HS-27A (cell line): ENCODE measurements at regions not wholly inside any gene's neighbourhood (a gene's known extent, or its start where the extent isn't known, plus 50 kb on each side); places are given as distances from the start of the nearest gene placed in this dataset.

ENCODE experiments used
- DNase-seq: peaks from one replicate; pipeline ENCODE4 v3.0.0-alpha.2; 2012; ENCODE audit warnings: low read depth, missing footprints

DNA sequence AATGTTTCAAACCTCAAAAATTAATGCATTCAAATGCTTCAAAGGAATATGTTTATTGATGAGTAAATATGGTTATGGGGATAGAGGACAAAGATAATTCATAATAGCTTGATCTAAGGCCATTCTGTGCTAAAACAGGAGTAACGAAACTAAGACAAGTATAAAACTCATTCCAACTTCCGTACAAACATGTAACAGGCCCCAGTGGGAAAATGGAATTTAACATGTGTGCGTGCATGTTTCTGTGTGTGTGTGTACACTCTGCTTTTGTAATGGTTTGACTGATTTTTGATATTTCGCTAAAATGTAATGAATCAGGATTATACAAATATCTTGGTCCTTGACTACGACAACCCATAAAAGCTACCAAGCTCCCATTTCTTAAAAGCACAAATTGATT lies 91.0 kb downstream of the KLF12 start:
- DNase-seq = no peak

GRCh38 chr13:74040200-74040599 lies 94.0 kb downstream of the KLF12 start:
- DNase-seq = no peak

GRCh38 chr13:74039667-74040066 lies 94.5 kb downstream of the KLF12 start:
- DNase-seq = no peak

DNA sequence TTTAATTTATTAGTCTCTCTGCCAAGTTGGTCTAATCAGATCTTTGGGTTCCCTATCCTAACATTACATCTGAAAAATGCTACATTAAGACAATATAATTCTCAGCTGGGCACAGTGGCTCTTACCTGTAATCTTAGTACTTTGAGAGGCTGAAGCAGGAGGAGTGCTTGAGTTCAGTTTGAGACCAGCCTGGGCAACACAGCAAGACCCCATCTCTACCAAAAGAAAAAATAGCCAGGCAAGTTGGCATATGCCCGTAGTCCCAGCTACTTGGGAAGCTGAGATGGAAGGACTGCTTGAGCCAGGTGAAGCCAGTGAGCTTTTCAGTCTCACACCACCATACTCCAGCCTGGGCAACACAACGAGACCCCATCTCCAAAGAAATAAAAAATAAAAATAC lies 95.0 kb downstream of the KLF12 start:
- DNase-seq = no peak

DNA sequence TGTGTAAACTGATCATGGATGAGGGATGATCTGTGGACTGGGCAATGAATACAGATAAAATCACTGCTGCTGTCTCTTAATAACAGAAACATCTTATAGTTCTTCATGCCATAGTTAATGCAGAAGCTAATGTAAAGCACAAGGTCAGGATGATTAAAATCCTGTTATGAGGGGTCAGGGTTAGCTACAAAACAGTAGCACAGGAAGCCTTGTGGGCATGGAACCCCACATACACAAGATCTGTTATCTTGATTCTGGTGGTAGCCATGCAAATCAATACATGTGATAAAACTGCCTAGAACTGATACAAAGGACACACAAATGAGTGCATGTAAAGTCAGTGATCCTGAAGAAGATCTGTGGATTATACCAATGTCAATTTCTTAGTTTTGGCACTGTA lies 96.4 kb downstream of the KLF12 start:
- DNase-seq = no peak

DNA sequence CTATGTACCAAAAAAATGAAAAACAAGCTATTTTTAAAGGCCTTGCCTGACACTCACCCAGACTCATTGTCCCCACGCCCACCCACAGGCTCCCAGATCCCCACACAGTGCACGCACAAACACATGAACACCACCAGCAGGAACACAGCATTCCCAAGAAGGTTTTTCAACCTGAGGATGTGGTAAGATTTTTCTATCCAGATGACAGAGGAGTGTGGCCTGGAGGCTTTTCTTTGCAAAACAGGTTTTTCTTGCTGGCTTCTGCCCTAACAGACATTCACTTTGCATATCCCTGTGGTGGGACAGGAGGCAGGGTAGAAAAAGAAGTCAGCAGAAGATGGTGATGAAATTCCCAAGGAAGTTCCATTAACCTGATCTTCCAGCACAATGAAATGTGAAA lies 97.8 kb downstream of the KLF12 start:
- DNase-seq = no peak

GRCh38 chr13:74035896-74036295 lies 98.3 kb downstream of the KLF12 start:
- DNase-seq = no peak

DNA sequence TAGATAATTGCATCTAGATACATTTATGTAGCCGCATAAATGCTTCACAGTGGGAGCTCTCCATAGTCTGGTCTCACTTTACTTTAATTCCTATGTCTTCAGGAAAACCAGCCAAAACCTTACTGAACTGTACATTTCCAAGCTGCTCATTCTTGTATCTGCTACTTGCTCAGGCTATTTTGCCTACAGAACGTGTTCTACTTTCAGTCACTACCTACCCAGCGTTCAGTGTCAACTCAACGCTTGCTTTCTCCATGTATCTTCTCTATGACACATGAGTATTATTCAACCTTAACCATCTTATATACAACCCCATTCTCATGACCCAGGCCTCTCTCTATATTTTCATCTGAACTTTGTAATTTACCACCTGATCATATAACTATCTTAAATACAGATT lies 101.9 kb downstream of the KLF12 start:
- DNase-seq = no peak

DNA sequence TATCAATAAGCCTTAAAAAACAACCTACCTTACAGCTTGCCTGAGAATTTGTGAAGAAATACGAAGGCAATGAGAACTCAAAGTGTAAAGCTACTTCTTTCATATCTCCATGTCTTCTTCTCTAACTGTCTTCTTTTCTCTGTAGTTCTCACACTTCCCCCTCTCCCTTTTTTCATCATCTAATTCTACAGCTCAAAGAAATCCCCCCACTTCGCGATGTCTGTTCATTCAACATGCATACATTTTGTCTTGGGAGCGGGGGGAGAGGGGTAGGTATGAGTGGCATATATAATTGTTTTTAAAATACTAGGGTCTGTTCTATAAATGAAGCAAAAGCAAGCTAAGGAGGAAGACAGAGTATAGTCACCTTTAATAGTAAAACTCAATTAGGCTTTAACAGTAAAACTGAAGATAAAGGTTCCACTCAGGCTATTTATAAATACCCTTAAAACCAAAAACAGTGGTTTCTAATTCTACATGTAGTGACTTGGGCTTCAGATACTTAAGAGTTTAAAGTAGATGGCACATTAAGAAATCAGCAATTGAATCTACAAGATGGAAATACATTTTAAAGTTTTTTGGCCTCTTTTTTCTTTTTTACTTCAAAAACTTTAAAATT lies 106.9 kb downstream of the KLF12 start:
- DNase-seq = no peak

DNA sequence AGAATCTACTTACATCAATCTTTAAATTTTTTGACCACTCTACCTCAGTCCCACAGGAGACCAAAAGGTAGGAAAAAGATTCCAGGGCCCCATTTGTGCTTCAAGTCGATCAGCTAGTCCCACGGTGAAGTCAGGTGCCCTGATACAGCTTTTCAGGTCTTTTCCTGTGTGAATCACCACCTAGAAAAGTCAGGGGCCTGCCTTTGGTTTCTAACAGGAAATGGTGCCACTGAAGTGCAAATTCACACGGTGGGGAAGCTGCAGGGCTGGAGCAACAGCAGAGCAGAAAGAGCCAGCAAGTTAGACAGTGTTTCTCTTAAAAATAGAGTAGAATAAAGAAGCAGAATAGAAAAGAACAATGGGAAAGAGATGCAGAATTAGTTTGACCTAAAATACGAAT lies 107.5 kb downstream of the KLF12 start:
- DNase-seq = no peak

- no peak for DNase-seq
Observed at GRCh38 chr13:74025369-74025768, 108.8 kb downstream of the KLF12 start.

DNA sequence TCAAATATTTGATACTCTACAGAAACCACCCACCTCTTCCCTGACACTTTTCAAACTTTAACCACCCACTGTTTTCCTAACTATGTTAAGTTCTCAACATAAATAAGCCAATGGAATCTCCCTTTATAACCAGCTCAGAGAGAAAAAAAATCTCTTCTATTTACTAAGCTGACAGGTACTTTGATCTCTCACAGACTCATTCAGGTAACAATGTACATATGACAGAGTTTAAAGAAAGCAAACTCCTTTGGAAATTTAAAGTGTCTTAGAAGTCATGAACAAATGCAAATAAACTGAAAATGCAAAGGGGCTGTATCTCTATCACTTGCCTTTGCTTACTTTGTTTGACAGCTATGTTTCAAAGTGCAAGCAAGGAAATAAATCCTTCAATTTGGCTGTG lies 109.3 kb downstream of the KLF12 start:
- no peak for DNase-seq

DNA sequence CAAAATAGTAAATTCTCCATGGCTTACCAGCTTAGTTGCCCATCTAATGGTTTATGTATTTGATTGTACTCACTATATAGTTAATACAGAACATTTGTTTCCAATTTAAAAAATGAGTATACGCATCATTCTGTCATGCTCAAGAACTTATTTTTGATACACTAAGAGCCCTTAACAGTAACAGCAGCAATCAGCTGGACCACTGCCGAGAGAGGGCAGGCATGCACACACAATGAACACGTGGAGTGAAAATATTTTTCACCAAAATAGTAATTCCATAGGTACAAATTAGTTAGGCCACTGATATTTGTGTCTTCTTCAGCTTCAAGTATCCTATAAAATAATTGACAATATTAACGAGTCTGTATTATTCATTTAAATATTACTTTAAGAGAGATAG lies 109.9 kb downstream of the KLF12 start:
- no peak for DNase-seq

- DNase-seq = no peak
Observed at GRCh38 chr13:74023484-74023883, 110.7 kb downstream of the KLF12 start.

DNA sequence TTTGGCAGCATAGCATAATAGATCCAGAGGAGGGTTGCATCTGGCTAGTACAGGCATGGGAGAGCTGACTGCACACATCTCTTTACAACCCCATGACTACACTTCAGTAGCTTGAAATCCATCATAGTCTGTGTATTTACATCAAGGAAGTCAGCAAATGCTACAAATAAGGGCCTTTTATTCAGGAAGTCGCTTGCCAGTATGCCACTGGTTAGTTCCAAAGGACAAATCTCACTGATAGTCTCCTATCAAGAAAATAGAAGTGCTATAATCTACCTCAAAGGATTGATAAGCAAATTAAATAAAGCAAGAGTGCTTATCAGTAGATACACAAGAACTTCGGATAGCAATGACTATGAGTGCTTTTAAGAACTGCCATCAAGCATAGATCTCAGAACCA lies 112.7 kb downstream of the KLF12 start:
- DNase-seq = no peak

- DNase-seq = no peak
Observed at GRCh38 chr13:74018062-74018431, 116.2 kb downstream of the KLF12 start.

GRCh38 chr13:74017301-74018061 lies 116.7 kb downstream of the KLF12 start:
- DNase-seq = no peak

GRCh38 chr13:74015137-74015536 lies 119.1 kb downstream of the KLF12 start:
- no peak for DNase-seq

- no peak for DNase-seq
Observed at GRCh38 chr13:74009100-74009668, 125.0 kb downstream of the KLF12 start.

- no peak for DNase-seq
Observed at GRCh38 chr13:74006666-74007065, 127.5 kb downstream of the KLF12 start.

DNA sequence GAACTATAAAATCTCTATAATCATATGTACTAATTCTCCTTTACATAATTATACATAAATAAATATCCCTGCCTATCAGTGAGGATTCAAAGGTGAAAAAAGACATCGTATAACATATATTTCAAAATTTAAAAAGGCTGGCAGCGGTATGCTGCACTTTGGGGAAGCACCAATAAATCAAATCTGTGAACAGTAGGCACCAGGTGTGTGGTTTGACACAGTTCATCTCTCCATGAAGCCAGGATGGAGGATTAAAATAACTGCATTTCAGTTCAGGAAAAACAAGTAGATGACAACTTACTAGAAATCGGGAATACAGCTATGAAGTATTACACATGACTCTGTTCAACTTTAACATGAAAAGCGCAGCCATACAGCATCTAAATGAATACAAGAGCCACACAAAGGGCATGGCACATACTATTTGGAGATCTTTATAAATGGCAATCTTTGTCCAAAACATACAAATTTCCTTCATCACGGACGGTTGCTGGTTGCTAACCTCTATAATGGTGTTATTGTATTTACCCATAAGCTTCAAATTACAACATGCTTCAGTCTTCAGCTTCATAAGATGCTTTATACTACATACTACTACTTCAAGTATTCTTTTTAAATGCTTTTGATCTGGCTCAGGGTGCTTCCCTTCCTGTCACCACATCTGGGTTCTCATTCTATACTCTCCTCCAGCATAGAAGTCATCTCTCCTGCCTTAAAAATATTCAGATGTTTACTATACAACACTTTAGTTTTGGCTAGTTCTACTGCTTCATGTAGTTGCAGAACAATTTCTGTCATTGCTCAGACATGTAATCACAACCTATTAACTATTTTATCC lies 128.7 kb downstream of the KLF12 start:
- DNase-seq = no peak

- DNase-seq = no peak
Observed at GRCh38 chr13:74004109-74004508, 130.1 kb downstream of the KLF12 start.

DNA sequence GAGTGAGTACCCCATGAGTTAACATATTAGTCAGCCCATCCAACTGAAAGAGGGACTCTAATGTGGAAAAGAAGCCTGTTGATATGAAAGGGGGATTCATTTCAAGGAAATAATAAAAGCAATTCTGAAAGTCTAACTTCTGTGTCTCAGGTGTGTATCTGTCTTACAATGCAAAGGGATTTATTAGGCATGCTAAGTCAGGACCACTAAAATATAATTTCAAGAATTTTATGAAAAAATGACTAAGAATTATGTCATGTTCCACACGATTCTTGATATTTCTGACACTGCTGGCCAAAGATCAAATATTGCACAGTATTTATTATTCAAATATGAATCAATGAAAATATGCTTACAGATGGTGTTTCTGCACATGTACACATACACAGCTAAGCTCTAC lies 130.8 kb downstream of the KLF12 start:
- DNase-seq = no peak
